ENCODE measurements at regions not wholly inside any gene's neighbourhood (a gene's known extent, or its start where the extent isn't known, plus 50 kb on each side); places are given as distances from the start of the nearest gene placed in this dataset.
"Not testable (repeated sequence)": the region's sequence is repeated elsewhere in the genome, so short reads cannot be mapped to it uniquely, and the experiment has no call there.

DNA sequence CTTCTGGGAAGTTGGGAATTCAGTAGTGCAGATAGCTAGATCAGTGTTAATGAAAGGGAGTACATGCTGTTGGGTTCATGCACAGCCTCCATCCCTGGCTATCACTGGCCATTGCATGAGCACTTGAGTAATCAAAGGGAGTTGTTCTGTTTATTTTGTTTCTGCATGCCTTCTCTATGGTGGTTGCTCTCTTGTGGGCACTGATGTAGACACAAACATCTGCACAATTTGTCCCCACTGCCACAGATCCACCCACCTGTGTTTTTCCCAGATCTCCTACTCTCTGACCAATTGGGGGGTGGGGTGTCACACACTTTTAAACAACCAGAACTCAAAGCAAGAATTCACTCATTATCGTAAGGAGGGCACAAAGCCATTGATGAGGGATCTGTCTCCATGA, 89.7 kb upstream of the DHRS4 start:
- DNase-seq, result peak; percentile 41

DNA sequence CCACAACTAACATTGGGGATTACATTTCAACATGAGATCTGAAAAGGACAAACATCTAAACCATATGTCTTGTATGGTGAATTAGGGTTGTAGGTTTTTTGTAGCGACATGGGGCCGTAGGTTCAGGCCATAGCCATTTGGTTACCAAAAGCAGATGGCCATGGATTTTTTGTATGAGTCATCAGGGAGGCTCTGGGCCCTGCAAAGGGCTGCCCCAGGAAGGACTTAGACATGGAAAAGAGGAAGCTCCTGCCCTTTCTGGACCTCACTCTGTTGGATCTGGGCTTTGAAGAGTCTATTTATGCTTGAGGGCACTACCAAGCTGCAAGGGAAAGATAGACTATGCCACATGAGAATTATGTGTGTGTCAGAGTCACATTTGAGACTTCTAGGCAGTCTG, 89.3 kb upstream of the DHRS4 start:
- DNase-seq, result no peak

DNA sequence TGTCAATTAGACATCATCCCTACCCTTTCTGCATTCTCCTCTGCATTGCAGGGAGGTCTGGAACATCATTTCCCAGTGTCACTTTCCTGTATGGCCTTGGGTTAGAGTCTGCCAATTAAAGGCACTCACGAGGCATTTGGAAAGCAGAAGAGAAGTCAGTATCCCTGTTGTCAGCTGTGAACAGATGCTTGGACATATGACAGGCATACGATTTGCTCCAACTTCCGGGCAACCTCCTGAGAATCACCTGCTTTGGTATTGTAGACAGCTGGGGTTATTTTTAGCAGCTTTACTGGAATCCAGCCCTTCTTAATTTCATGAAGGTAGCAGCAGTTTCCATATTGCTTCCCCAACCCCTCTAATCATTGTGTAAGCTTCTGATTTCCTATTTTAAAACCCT, 88.7 kb upstream of the DHRS4 start:
- no peak for DNase-seq

DNA sequence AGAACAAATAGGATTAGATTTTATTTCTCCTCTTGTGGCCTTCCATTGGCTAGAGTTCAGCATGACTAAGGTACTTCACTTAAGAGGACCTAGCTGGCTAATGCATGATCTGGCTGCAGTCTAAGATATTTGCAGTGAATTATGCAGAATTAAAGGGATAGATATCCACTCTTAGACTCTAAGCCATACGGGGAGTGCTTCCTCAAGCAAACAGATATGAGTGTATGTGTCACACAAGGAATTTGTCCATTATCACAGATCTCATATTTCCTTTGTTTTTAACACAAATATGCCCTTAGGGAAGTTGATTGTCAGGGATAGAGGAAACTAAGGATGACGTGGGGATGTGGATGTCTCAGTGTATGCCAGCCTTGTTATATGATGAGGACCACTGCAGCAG, 88.1 kb upstream of the DHRS4 start:
- no peak for DNase-seq

DNA sequence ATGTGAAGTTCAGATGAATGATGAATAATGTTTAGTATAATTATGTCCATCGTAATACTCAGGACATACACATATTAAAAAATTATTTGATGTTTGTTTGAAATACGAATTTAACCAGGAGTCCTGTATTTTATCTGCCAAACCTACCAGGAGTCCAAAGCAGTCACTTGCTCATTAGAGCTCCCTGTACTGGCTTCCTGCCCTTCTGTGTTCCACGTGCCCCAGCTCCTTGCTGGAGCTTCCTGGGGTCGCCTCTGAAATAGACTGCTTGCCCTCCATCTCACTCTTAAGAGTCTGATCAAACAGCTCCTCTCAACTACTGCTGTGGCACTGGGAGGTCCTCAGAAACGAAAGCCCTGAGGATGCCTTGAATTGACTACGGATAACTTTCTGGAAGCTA, 87.3 kb upstream of the DHRS4 start:
- DNase-seq, result no peak

DNA sequence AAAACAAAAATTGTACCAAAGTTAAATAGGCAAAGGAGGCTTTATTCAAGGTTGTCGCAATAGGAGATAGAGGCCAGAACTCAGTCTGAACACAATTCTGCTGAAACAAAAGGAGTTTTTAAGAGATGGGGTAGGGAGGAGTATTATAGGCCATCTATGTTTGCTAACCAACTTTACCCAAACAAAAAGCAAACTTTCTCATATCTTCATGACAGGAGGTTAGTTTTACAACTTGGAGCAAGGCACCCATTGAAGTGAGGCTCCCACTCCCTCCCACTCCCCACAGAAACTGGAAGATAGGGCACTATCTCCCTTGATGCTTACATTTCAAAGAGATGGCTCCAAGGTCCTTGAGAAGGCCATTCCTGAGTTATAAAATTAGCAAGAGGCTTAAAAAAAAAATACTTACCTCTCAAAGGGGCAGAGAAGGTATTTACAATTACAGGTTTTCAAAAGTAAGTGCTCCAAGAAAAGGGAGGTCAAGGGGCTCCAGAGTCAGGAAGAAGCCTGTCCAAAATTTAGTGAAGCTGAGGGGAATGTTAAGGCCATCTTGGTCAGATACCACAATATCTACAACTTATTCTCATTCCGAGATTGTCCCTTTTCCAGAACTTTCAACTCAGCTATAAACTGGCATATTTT, 84.4 kb upstream of the DHRS4 start:
- DNase-seq, result no peak

DNA sequence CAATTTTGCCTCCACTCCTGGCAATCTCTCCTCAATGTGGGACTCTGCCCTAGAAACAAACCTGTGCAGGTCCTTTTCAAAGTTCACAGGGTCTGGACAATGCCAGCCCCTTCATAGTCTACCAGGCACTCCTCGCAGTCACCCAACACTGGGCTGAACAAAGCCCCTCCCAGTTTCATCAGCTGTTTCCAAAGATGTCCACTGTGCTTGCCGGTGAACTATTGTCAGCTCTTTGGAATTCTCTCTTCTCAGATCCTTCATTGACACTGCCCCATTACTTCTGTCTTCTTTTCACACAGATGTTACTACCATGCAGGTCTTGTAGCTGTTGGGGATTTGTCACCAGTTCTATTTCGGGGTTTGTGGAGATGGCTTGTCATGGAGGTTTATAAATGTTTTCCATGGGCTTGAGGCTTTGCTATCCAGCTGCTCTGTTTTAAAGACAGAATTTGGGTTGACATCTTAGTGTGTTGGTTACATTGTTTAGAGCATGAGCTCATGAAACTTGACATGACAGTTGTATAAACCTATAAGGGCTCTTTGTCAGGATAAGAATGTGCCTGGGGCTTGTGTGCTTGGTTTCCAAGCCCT, 77.3 kb upstream of the DHRS4 start:
- no peak for DNase-seq

DNA sequence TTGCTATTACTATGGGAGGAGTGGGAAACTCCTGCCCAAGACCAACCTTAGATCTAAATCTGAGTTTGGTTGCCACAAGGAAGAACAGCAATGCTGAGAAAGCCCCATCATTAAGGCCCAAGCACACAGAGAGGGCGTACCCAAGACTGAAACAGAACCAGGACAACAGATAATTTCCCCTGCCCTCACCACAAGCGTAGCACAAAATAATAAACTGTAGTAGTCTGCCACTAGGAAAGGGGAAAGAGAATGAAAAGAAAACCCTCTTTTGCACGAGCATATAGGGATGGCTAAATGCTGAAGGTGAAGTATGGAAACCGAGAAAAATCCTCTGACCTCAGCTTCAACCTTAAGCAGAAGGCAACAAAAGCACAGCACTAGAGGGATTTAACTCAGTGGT, 76.5 kb upstream of the DHRS4 start:
- DNase-seq, result no peak

DNA sequence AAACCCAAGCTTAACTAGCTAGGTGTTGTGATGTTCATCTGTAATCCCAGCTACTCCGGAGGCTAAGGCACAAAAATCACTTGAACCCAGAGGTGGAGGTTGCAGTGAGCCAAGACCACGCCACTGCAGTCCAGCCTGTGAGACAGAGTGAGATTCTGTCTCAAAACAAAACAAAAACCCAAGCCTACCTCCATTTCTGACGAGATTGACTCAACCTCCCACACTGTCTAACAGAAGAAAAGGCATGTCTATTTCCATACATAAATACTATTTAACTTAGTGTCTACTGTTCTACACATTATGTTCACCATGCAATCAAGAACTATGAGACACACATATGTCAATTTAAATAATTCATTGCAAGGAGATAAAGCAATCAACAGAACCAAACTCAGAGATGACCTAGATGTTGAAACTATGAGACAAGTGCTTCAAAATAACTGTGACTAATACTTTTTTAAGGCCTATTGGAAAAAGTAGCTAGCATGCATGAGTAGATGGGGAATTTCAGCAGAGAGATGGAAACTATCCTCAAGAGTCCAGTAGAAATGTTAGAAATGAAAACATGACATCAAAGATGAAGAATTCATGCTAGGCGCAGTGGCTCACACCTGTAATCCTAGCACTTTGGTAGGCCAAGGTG, 75.9 kb upstream of the DHRS4 start:
- DNase-seq, result peak; percentile 86

DNA sequence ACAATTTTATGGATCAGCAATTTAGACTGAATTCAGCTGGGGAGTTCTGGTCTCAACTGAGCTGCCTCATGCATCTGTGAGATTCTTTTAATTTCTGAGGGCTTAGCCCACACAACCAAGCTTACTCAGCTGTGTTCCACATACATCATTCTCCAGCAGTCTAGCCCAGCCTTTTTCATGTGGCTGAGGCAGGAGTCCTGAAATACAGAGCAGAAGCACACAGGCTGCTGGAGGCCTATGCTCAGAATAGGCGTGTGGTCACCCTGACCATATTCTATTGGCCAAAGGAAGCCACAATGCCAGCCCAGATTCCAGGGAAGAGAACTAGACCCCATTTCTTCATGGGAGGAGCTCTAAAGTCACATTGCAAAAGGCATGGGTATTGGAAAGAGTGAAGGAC, 72.3 kb upstream of the DHRS4 start:
- DNase-seq, result peak; percentile 87

DNA sequence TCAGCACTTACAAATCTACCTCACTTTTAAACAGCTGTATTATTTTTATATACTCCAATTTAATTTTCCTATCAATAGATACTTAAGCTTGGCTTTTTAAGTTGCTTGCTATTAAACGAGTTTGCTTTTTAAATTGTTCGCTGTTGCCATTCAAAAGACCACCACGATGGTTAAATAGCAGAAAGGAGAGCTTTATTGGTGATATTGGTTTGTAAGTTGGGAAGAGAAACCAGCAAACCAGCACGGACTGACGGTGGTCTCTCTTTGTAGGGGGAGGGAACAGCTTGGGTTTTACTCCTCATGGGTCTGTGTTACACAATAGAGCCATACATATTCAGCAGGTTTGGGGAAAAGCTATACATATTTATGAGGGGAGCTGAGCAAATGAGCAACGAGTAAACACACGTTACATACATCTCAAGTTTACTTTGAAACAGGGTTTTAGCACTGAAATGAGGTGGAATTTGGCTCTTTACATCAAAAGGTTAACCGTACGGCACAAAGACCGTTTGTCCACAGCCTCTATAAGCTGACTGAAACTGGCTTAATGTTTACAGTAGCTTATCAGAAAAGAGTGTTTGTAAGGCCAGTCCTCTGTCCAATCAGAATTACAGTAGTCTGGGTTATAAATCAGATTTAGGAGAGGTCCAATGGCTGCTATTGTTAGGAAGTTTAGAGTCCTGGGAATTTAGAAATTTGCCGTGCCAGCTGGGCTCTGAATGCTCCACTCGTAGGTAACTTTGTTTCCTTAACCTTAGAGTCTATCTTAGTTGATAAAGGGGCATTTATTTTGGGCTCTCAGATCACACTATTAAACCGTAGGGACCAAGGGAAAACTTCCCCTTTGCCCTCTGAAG, 69.7 kb upstream of the DHRS4 start:
- DNase-seq, result no peak

DNA sequence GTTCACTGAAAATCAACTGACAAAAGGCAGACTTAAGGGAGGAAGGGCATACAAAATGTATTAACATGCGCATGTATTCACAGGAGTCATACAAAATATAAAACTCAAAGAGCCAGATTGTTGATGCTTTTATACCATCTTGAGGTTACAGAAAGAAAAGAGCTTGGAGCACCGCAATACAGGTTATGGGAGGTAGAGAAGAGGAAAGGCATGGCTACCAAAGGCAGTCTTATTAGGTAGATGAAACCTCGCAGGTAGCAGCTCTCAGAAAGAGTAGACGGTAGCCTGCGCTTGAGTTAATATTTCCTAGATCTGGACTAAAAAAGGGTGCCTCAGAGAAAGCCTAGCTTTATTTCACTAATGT, 69.0 kb upstream of the DHRS4 start:
- DNase-seq, result no peak

DNA sequence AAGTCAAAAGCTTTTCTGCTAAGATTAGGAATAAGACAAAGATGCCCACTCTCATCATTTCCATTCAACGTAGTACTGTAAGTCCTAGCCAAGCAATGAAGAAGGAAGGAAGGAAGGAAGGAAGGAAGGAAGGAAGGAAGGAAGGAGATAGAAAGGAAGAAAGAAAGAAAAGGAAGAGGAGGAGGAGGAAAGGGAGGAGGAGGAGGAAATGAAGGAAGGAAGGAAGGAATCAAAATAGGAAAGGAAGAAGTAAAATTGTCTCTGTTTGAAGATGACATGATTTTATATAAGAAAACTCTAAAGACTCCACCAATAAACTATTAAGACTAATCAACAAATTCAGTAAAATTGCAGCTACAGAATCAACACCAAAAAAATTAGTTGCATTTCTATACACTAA, 66.0 kb upstream of the DHRS4 start:
- no peak for DNase-seq

DNA sequence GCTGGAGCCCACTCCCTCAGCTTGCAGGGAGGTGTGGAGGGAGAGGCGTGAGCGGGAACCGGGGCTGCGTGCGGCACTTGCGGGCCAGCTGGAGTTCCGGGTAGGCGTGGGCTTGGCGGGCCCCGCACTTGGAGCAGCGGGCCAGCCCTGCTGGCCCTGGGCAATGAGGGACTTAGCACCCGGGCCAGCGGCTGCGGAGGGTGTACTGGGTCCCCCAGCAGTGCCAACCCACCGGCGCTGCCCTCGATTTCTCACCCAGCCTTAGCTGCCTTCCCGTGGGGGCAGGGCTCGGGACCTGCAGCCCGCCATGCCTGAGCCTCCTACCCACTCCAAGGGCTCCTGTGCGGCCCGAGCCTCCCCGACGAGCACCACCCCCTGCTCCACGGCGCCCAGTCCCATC, 61.9 kb upstream of the DHRS4 start:
- not testable (repeated sequence) for DNase-seq

DNA sequence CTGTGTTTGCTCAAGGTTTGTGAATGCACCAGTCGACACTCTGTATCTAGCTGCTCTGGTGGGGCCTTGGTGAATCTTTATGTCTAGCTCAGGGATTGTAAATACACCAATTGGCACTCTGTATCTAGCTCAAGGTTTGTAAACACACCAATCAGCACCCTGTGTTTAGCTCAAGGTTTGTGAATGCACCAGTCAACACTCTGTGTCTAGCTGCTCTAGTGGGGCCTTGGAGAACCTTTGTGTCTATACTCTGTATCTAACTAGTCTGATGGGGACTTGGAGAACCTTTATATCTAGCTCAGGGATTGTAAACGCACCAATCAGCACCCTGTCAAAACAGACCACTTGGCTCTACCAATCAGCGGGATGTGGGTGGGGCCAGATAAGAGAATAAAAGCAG, 61.3 kb upstream of the DHRS4 start:
- DNase-seq, result not testable (repeated sequence)

DNA sequence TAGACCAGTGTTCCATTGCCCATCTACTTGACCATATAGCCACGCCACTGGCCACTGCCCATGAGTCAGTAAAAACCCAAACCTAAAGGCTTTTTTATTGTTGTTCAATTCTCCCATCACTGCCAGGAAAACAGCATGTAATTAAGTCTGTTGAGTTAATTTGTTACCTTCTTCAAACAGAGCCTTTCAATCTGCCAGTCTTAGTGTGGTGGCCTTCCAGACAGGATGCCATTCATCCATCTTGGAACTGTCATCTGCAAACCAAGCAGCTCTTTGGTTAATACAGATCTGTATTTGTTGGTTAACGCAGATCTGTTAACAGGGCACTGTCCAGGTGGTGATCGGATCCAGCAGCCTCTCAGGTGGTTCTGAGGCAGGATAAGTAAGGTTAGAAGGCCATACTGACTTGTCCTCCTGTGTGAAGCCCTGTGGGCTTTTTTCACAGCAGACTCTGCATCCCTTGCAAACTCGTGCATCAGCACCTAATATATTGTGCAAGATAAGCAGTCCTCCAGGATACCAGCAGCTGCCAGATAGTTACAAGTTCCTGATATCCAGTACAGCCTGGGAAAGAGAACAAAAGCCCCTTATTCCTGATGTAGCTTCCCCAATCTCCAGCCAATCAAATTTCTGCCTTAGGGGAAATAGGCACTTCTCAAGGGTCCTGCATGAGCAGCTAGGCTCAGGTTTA, 59.1 kb upstream of the DHRS4 start:
- DNase-seq, result no peak

DNA sequence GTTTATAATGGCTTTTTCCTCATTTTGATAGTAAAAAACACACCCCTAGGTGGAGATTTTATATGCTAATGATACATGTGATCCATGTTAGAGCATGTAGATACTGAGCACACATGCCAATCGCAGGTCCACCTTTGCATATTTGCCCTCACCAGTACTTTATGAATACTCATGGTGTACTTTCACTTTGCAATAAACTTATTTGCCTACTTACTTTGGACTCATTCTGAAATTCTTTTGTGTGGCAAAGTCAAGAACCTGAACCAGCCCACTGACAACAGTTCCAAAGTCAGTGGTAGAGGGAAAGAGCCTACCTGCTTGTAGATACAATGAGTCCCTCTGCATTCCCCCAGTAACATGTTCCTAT, 58.5 kb upstream of the DHRS4 start:
- no peak for DNase-seq

DNA sequence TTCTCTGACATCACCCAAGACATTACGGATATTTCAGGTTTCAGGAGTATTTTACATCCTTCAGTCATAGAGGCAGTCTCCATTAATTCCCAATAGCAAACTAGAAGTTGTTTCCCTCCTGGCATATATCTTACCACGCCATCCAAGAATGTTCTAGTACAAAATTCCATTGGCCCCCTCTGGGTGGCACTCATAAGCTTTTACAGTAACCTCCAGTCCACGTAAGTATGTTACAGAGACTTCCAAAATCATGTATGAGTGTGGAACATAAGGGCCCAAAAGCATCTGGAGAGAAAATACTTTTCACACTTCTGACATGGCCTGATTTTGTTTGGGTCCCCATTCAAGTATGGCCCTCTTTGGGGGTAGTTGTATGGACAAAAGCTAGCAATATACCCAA, 58.1 kb upstream of the DHRS4 start:
- no peak for DNase-seq

DNA sequence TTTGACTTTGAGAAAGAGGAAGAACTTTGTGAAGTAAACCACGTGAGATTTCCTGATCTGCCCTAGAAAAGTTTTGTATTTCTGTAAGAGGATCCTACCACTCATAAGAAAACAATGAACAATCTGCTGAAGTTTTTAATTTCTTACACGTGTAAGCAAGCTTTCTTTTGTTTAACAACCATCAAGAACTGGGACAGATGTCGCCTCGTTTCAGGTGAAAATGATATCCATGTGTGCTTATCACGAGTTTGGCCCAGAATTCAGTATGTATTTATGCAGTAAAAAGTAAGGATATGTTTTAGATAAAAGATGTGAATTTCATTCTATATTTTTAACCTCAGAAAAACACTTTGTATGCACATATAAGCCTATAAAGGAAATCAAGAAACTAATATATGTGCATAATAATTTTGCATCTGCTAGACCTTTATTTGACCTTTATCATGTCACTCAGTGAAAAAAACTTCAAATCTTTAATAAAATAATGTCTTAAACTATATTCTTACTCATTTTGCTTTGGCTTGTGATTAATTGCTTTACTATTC, 56.9 kb upstream of the DHRS4 start:
- no peak for DNase-seq

DNA sequence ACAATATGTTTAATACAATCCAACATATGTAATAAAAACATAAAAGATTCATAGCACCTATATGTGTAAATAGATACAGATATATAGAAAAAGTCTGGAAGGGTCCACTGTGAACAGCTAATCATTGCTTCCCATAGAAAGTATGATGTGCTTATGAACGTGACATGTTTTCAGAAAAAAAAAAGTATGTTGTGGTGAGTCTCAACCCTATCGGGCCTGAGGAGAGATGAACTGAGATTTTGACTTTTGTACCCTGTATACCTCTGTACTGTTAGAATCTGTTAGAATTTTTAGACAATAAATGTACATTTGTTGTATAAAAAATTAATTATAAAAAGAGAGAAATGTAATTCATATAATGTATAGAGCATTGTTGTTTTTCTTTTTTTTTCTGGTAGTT, 56.3 kb upstream of the DHRS4 start:
- not testable (repeated sequence) for DNase-seq

DNA sequence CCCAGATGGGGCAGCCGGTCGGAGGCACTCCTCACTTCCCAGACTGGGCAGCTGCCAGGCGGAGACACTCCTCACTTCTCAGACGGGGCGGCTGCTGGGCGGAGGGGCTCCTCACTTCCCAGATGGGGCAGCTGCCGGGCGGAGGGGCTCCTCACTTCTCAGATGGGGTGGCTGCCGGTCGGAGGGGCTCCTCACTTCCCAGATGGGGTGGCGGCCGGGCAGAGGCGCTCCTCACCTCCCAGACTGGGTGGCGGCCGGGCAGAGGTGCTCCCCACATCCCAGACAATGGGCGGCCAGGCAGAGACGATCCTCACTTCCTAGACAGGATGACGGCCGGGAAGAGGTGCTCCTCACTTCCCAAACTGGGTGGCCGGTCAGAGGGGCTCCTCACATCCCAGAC, 55.2 kb upstream of the DHRS4 start:
- not testable (repeated sequence) for DNase-seq

DNA sequence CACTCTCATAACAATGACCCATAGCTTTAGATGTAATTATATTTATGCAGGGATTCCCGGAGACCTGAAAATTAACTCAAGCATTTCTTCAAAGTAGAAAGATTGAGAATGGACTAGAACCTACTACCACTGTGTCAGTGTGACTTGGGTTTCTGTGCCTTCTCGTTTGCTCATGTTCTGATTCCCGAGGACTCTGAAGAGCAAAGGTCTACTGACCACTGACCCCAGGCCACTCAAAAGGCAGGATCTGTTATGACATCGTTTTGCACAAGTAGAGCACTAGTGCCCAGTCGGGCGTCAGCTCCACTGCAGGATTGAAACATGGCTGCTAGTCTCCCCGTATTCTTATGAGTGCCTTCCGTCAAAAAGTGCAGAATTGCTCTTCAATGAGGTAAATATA, 53.8 kb upstream of the DHRS4 start:
- no peak for DNase-seq

DNA sequence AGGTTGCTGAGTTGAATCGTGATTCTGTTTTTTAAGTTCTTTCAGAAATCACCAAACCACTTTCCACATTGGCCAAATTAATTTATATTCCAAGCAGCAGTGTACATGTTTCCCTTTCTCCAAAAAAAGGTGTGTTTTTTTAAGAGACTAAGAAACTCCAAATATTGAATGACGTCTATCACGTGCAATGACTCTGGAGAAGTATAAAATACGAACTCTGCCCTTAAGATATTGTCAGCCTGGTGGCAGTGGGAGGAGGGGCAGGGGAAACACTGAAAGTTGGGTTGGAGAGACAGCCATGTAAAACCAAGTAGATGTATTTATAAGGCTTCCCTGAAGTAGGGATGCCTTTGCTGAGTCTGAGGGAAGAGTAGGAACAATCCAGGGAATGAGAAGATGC, 50.1 kb upstream of the DHRS4 start:
- DNase-seq, result no peak
